ENCODE measurements at regions not wholly inside any gene's neighbourhood (a gene's known extent, or its start where the extent isn't known, plus 50 kb on each side); places are given as distances from the start of the nearest gene placed in this dataset.
"Not testable (repeated sequence)": the region's sequence is repeated elsewhere in the genome, so short reads cannot be mapped to it uniquely, and the experiment has no call there.

GRCh38 chr11:23151819-23152218 lies 291.5 kb upstream of the CCDC179 start:
- no peak for DNase-seq (ENCODE audit: low read depth)

DNA sequence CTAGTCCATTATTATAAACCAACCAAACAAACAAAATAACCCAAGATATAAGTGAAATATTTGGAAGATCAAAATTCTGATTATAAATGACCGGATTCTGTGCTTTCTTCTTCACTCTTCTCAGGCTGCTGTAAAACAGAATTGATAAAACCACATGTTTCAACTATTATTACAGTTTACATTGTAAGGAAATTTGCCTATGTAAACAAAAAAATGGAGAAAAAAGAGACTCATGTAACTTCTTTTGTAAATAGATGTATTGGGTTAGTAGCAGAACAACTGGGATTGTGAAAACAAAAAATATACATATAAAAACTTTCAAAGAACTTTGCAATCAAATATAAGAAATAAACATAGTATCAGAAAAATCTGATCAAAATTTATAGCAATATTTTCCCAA lies 295.2 kb upstream of the CCDC179 start:
- no peak for DNase-seq (ENCODE audit: low read depth)

DNA sequence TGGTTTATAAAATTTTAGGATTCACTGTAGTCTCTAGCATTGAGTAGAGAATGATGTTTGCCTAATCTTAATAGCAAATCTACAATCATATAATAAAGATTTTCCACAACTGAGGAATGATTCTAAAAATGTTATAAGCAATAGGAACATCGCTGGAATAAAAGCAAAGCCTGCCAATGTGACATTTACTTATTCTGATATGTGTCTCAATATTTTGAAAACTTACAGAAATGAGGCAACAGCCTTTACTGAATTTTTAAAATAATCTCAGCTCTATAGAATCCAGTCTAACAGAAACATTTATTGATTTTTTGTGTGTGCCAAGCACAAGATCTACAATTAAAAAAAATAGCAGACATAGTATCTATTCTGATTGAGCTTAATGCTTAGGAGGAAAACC lies 303.7 kb upstream of the CCDC179 start:
- no peak for DNase-seq (ENCODE audit: low read depth)

DNA sequence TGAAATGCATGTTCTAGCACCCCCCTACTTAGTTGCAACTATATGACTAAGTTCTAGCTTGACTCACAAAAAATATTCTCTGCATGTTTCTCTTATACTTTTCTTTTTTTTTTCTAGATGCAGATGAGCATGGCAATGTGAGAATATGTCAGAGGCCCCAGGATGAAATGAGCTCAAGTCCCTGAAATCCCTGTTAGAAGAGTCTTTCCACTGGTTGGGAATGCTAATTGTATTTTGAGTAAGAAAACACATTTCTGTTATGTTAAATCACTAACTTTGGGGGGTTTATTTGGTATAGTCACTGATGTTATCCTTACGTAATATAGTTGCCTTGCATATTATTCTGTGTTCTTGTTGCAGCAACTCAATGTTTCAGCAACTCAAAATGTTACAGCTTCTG lies 306.1 kb upstream of the CCDC179 start:
- DNase-seq (ENCODE audit: low read depth) = no peak

- no peak for DNase-seq (ENCODE audit: low read depth)
Measured at GRCh38 chr11:23179609-23180008, 319.3 kb upstream of the CCDC179 start.

DNA sequence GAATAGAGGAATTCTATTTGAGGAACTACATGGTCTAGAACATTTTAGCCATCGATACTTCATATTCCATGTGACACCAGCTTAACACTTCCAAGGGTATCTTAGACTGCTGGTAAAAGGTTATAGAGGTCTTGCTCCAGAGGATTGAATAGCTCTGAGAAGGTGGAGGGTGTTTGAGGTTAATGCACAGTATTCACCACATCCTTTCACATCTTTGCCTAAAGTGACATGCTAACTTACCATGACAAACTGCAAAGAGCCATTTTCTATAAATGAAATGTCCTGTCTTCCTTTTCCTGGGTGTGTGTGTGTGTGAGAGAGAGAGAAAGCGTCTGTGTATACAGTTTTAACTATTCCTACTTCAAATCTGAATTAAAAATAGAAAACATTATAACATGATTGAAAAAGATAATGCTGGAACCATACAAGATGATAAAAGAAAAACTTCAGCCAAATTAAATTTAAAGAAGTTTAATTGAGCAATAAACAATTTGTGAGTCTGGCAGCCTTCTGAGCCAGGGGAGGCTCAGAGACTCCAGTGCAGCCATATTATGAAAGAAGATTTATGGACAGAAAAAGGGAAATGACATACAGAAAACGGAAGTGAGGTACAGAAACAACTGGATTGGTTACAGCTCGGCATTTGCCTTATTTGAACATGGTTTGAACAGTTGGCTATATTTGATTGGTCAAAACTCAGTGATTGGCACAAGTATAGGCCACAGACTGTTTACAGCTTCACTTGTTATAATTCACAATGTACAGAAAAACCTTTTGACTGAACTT lies 320.9 kb upstream of the CCDC179 start:
- no peak for DNase-seq (ENCODE audit: low read depth)

- DNase-seq (ENCODE audit: low read depth) = no peak
Measured at GRCh38 chr11:23192256-23192655, 332.0 kb upstream of the CCDC179 start.

GRCh38 chr11:23201936-23202522 lies 341.8 kb upstream of the CCDC179 start:
- DNase-seq (ENCODE audit: low read depth) = no peak

DNA sequence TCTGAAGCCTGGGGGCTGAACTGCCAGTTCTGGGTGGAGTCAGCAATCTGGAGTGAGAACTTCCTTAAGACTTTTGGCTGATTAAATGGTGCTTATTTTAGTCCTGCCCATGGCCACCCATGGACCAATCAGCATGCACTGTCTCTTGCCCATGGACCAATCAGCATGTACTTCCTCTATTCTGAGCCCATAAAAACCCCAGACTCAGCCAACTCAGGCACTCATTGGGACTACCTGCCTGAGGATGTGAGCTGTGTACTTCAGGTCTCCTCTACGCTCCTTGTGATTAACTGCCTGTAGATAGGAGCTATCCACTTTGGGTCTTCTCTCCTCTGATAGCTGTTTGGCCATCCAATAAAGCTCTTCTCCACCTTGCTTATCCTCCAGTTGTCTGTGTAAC lies 342.3 kb upstream of the CCDC179 start:
- no peak for DNase-seq (ENCODE audit: low read depth)

DNA sequence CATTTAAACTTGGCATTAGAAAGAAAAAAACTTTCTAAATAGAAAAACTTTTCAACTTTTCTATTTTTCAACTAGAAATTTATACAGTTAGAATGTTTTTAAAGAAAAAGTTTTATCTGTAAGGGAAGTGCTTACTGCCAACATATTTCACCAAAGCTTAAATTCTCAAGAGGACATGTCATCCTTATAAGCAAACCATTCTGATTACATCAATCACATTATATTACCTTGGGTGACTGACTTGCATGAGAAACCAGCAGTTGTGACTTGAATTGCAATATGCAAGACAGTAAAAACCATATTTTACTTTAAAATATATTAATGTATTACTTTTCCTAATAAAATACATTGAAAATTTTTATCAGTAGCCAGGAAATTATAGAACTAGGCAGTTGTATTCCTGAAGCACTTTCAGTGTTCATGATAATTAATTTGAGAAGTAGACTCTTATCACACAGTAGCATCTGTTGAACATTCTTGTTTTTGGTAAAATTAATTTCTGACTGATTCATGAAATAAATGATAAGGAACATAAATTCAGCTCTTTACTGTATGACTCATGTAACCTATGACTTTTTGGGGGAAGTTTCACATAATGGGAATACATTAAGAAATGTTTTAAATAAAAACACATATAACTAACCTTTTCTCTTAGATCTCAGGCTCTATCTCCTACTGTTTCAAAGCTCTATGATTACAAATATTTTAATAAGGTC lies 345.0 kb upstream of the CCDC179 start:
- no peak for DNase-seq (ENCODE audit: low read depth)

GRCh38 chr11:23206741-23207336 lies 346.6 kb upstream of the CCDC179 start:
- no peak for DNase-seq (ENCODE audit: low read depth)

- DNase-seq (ENCODE audit: low read depth) = no peak
Measured at GRCh38 chr11:23211221-23211620, 350.9 kb upstream of the CCDC179 start.

- DNase-seq (ENCODE audit: low read depth) = no peak
Measured at GRCh38 chr11:23212807-23213206, 352.5 kb upstream of the CCDC179 start.

DNA sequence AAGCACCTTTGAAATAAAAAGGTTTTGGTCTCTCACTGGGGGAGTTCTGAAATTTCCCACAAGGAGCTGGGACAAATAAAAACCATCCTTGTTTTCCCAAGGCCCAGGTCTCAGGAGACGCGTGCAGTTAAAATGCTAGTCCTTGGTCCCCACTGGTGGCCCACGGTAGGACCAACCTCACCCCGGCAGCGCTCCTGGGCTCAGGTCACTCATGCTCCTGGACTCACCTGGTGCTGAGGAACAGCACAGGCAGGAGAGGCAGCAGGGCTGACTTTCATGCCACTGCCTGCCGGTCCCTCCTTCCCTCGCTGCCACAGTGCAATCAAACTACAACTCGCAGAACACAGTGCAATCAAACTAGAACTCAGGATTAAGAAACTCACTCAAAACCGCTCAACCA lies 356.8 kb upstream of the CCDC179 start:
- no peak for DNase-seq (ENCODE audit: low read depth)

DNA sequence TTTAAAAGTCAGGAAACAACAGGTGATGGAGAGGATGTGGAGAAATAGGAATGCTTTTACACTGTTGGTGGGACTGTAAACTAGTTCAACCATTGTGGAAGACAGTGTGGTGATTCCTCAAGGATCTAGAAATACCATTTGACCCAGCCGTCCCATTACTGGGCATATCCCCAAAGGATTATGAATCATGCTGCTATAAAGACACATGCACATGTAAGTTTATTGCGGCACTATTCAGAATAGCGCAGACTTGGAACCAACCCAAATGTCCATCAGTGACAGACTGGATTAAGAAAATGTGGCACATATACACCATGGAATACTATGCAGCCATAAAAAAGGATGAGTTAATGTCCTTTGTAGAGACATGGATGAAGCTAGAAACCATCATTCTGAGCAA lies 359.8 kb upstream of the CCDC179 start:
- DNase-seq (ENCODE audit: low read depth) = not testable (repeated sequence)

GRCh38 chr11:23221366-23221765 lies 361.1 kb upstream of the CCDC179 start:
- no peak for DNase-seq (ENCODE audit: low read depth)

DNA sequence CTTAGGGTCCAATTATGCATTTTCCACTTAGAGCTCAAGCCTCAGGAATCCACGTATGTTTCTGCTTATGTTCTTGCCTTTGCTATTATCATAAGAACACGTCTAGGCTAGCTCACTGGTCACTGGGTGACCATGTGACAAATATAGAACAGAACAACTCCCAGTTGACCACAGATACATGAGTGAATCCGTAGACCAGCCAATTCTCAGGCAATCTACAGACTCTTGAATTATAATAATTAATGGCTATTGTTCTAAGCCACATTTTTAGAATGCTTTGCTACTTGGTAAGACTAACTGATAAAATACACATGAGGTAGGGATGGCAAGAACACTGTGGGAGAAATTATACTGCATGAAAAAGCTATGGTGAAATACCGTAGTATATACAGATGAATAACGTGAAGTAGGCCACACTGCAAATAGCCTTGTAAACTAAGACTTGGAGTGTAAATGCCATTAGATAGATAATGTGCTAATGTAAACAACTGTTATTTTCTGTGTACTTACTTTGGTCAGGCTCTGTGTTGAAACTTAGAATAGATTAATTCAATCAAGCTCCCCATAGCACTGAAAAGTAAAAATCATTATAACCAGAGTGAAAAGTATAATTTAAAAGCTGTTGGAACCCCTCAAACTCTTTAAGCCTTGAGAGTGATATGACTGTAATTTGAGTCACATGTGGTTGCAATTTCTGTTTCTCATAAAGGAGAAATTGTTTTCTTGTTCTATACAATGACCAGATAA lies 366.2 kb upstream of the CCDC179 start:
- no peak for DNase-seq (ENCODE audit: low read depth)

- no peak for DNase-seq (ENCODE audit: low read depth)
Measured at GRCh38 chr11:23227078-23227445, 366.8 kb upstream of the CCDC179 start.

- no peak for DNase-seq (ENCODE audit: low read depth)
Measured at GRCh38 chr11:23232652-23233051, 372.4 kb upstream of the CCDC179 start.

- no peak for DNase-seq (ENCODE audit: low read depth)
Measured at GRCh38 chr11:23233075-23233474, 372.8 kb upstream of the CCDC179 start.

DNA sequence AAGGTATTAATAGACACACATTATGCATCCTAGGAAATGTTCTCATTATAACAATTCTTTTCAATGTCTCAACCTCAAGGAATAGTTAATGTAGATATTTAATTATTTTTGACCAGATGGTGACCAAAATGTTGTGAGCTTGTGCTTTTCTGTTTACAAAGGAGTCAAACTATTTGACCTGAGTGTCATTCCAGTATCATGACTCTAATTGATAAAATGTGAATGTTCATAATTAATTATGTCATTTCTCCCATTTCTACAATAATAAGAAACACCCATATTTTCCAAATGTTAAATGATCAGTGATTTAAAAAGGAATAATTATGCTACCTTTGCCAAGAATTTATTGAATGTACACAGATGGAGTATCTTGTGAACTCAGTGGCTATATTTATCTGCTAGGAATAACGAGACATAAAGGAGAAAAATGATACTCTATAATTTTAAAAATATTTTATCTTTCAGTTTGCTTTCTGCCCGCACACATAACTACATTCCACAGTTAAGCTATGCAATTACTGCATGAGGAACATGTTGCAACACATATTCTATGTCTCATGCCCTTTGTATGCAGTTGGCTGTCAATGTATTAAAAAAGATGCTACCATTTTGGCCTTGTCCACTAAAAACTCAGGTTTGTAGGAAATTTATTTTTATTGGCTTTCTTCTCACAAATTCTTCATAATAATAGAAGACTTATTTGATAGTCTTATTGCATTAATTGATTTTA lies 376.7 kb upstream of the CCDC179 start:
- DNase-seq (ENCODE audit: low read depth) = no peak

GRCh38 chr11:23252426-23252825 lies 392.2 kb upstream of the CCDC179 start:
- no peak for DNase-seq (ENCODE audit: low read depth)

Data from CMK (cell line).